Mammary epithelial cell (primary cell): ENCODE measurements at regions not wholly inside any gene's neighbourhood (a gene's known extent, or its start where the extent isn't known, plus 50 kb on each side); places are given as distances from the start of the nearest gene placed in this dataset.

Experiments used
- EZH2 ChIP-seq: IDR thresholded peaks from 2 replicates; pipeline ENCODE4 v1.6.1; 2012; ENCODE audit warnings: low read length, inconsistent platforms, borderline replicate concordance
- TF ChIP-seq, protein P1 (sequence below), 2 donors: IDR thresholded peaks in 1 of 2; conservative IDR thresholded peaks in 1 of 2; 2 replicates each; pipeline ENCODE4 v1.5.1; 2011 to 2012; ENCODE audit warnings: inconsistent platforms in 2 of 2, low read length in 2 of 2, mild to moderate bottlenecking in 2 of 2, control low read depth in 1 of 2, low read depth in 1 of 2; ENCODE audit not compliant: insufficient read depth in 1 of 2; ENCODE audit errors: extremely low read depth in 1 of 2

DNA sequence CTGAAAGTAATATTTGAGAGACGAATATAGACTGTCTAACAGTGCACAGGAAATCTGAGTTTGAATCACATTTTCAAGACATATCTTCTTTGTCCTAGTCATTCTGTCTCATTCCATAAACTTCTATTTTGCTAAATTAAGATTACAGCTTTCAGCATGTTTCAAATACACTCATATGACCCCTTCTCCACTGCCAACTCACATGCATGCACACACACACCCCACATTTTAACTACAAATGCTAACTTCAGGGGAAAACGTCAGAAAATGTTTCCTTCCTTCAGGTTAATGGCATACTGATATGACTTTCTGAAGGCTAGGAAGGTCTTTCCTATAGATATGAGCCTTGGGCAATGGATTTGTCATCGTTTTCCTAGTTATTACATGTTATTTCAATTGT, 373.7 kb downstream of the RBM43 start:
- TF ChIP-seq, protein P1, sequence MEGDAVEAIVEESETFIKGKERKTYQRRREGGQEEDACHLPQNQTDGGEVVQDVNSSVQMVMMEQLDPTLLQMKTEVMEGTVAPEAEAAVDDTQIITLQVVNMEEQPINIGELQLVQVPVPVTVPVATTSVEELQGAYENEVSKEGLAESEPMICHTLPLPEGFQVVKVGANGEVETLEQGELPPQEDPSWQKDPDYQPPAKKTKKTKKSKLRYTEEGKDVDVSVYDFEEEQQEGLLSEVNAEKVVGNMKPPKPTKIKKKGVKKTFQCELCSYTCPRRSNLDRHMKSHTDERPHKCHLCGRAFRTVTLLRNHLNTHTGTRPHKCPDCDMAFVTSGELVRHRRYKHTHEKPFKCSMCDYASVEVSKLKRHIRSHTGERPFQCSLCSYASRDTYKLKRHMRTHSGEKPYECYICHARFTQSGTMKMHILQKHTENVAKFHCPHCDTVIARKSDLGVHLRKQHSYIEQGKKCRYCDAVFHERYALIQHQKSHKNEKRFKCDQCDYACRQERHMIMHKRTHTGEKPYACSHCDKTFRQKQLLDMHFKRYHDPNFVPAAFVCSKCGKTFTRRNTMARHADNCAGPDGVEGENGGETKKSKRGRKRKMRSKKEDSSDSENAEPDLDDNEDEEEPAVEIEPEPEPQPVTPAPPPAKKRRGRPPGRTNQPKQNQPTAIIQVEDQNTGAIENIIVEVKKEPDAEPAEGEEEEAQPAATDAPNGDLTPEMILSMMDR (conservative IDR thresholded peaks at IDR 0.05 in 1 of 2, IDR thresholded peaks at IDR 0.05 in 1 of 2; ENCODE audit: extremely low read depth in 1 of 2, insufficient read depth in 1 of 2, low read depth in 1 of 2, low read length in 2 of 2) = no peak
- no peak for TF ChIP-seq EZH2
